OCI-LY7 (cell line): ENCODE measurements at regions not wholly inside any gene's neighbourhood (a gene's known extent, or its start where the extent isn't known, plus 50 kb on each side); places are given as distances from the start of the nearest gene placed in this dataset.

Experiments used
- CTCF ChIP-seq: fragments of 200-600 bp; sonication (generic); conservative IDR thresholded peaks from 2 replicates; pipeline ENCODE4 v1.5.1; 2014; ENCODE audit warnings: mild to moderate bottlenecking, antibody characterized with exemption, low read length, moderate library complexity, mixed read lengths
- EZH2phosphoT487 ChIP-seq: fragments of 200-600 bp; sonication (generic); IDR thresholded peaks from 2 replicates; pipeline ENCODE4 v1.6.1; 2018; ENCODE audit warnings: low read depth, borderline replicate concordance, mild to moderate bottlenecking, mixed run types, antibody characterized with exemption, low read length, moderate library complexity, mixed read lengths

- TF ChIP-seq CTCF (no peak), EZH2phosphoT487 (no peak)
These were observed 184.9 kb downstream of the SNX19 start for GRCh38 chr11:130731401-130731800.
